Activated naive CD4-positive, alpha-beta T cell treated with anti-CD3 and anti-CD28 coated beads for 36 hours (primary cell): ENCODE measurements at regions not wholly inside any gene's neighbourhood (a gene's known extent, or its start where the extent isn't known, plus 50 kb on each side); places are given as distances from the start of the nearest gene placed in this dataset.
"Not testable (repeated sequence)": the region's sequence is repeated elsewhere in the genome, so short reads cannot be mapped to it uniquely, and the experiment has no call there.

ENCODE experiments used
- CTCF ChIA-PET: fragments of 350-600 bp; sonication (Branson Sonifier 250); formaldehyde crosslinking; loops from one replicate; lab custom pipeline; 2021; ENCODE audit warnings: antibody characterized with exemption; lab: Charles Lee
- DNase-seq: peaks from one replicate; pipeline ENCODE4 v3.0.0-alpha.2; 2020
- H3K27ac Mint-ChIP-seq: one replicate; pipeline ENCODE4 v1.8.0; 2021; ENCODE audit warnings: mild to moderate bottlenecking, mixed read lengths
- H3K27me3 Mint-ChIP-seq: one replicate; pipeline ENCODE4 v1.8.0; 2021; ENCODE audit warnings: low read depth, mixed read lengths
- H3K36me3 Mint-ChIP-seq: one replicate; pipeline ENCODE4 v1.8.0; 2021; ENCODE audit warnings: low read depth, mixed read lengths
- H3K4me1 Mint-ChIP-seq: one replicate; pipeline ENCODE4 v1.8.0; 2021; ENCODE audit warnings: low read depth, mixed read lengths
- H3K4me3 Mint-ChIP-seq: one replicate; pipeline ENCODE4 v1.8.0; 2021; ENCODE audit warnings: mild to moderate bottlenecking, moderate library complexity, mixed read lengths
- H3K9me3 Mint-ChIP-seq: one replicate; pipeline ENCODE4 v1.8.0; 2021; ENCODE audit warnings: mixed read lengths
- intact Hi-C: fragments of 100-400 bp; cut with micrococcal nuclease; formaldehyde crosslinking; loops from one replicate; pipeline ENCODE4 v1.15.1; 2023

- no peaks in the 10 kb centered on the region for H3K36me3 Mint-ChIP-seq
Measured at GRCh38 chr9:85445887-85446286, 295.9 kb downstream of the AGTPBP1 start.

GRCh38 chr9:85444243-85444642 is 297.5 kb downstream of the AGTPBP1 start:
- CTCF ChIA-PET, result no interaction called here

More at GRCh38 chr9:85445887-85446286, 295.9 kb downstream of the AGTPBP1 start:
- H3K4me3 Mint-ChIP-seq, result no peak overlapping the region
- no peak overlapping the region for H3K27ac Mint-ChIP-seq
- intact Hi-C loops, result no loop called here
- H3K9me3 Mint-ChIP-seq, result peaks cover 10% of the 10 kb centered on the region
- no peaks in the 10 kb centered on the region for H3K4me1 Mint-ChIP-seq
- CTCF ChIA-PET, result interaction anchor here (1.0 kb wide), 1 partner anchor 20 kb away, joined by 4 read pairs; no protein-coding TSS in a partner anchor
- no peaks in the 10 kb centered on the region for H3K27me3 Mint-ChIP-seq
- no peak for DNase-seq

GRCh38 chr9:85443190-85443598 is 298.6 kb downstream of the AGTPBP1 start:
- intact Hi-C loops, result no loop called here
- no peak overlapping the region for H3K4me3 Mint-ChIP-seq
- H3K27ac Mint-ChIP-seq, result no peak overlapping the region
- H3K36me3 Mint-ChIP-seq, result no peaks in the 10 kb centered on the region
- CTCF ChIA-PET, result no interaction called here
- no peaks in the 10 kb centered on the region for H3K4me1 Mint-ChIP-seq
- no peak for DNase-seq
- no peaks in the 10 kb centered on the region for H3K27me3 Mint-ChIP-seq
- H3K9me3 Mint-ChIP-seq, result peaks cover 14% of the 10 kb centered on the region

More at GRCh38 chr9:85444243-85444642, 297.5 kb downstream of the AGTPBP1 start:
- no peaks in the 10 kb centered on the region for H3K4me1 Mint-ChIP-seq
- no peak overlapping the region for H3K4me3 Mint-ChIP-seq
- intact Hi-C loops, result no loop called here
- H3K9me3 Mint-ChIP-seq, result peaks cover 10% of the 10 kb centered on the region
- no peak for DNase-seq
- no peaks in the 10 kb centered on the region for H3K27me3 Mint-ChIP-seq
- no peaks in the 10 kb centered on the region for H3K36me3 Mint-ChIP-seq
- H3K27ac Mint-ChIP-seq, result no peak overlapping the region

- CTCF ChIA-PET, result no interaction called here
- intact Hi-C loops, result no loop called here
- no peak for DNase-seq
- Mint-ChIP-seq H3K36me3 (no peaks in the 10 kb centered on the region), H3K4me1 (no peaks in the 10 kb centered on the region), H3K9me3 (peaks cover 4% of the 10 kb centered on the region), H3K27ac (no peak overlapping the region), H3K4me3 (no peak overlapping the region), H3K27me3 (no peaks in the 10 kb centered on the region)
Measured at GRCh38 chr9:85439791-85440190, 302.0 kb downstream of the AGTPBP1 start.

- not testable (repeated sequence) for H3K9me3 Mint-ChIP-seq, H3K27me3 Mint-ChIP-seq
- CTCF ChIA-PET, result interaction anchor here (1.1 kb wide), 1 partner anchor 8 kb away, joined by 3 read pairs; no protein-coding TSS in a partner anchor
Measured at GRCh38 chr9:85433956-85434355, 307.8 kb downstream of the AGTPBP1 start.

GRCh38 chr9:85433551-85433950 is 308.2 kb downstream of the AGTPBP1 start:
- DNase-seq, intact Hi-C loops: not testable (repeated sequence)

More at GRCh38 chr9:85433956-85434355, 307.8 kb downstream of the AGTPBP1 start:
- H3K27ac Mint-ChIP-seq, DNase-seq, H3K4me1 Mint-ChIP-seq, intact Hi-C loops, H3K4me3 Mint-ChIP-seq, H3K36me3 Mint-ChIP-seq: not testable (repeated sequence)

GRCh38 chr9:85433046-85433445 is 308.7 kb downstream of the AGTPBP1 start:
- intact Hi-C loops, result no loop called here
- Mint-ChIP-seq H3K27me3 (peaks cover 8% of the 10 kb centered on the region), H3K27ac (no peak overlapping the region), H3K36me3 (no peaks in the 10 kb centered on the region), H3K4me3 (no peak overlapping the region), H3K4me1 (no peaks in the 10 kb centered on the region), H3K9me3 (no peaks in the 10 kb centered on the region)
- CTCF ChIA-PET, result interaction anchor here (1.1 kb wide), 1 partner anchor 8 kb away, joined by 3 read pairs; no protein-coding TSS in a partner anchor
- DNase-seq, result no peak

More at GRCh38 chr9:85433551-85433950, 308.2 kb downstream of the AGTPBP1 start:
- CTCF ChIA-PET, result interaction anchor here (1.1 kb wide), 1 partner anchor 8 kb away, joined by 3 read pairs; no protein-coding TSS in a partner anchor
- not testable (repeated sequence) for H3K36me3 Mint-ChIP-seq, H3K27ac Mint-ChIP-seq, H3K27me3 Mint-ChIP-seq, H3K9me3 Mint-ChIP-seq, H3K4me3 Mint-ChIP-seq, H3K4me1 Mint-ChIP-seq

GRCh38 chr9:85432599-85432998 is 309.2 kb downstream of the AGTPBP1 start:
- Mint-ChIP-seq H3K27ac (no peak overlapping the region), H3K27me3 (peaks cover 8% of the 10 kb centered on the region), H3K36me3 (no peaks in the 10 kb centered on the region), H3K4me1 (no peaks in the 10 kb centered on the region), H3K4me3 (no peak overlapping the region), H3K9me3 (no peaks in the 10 kb centered on the region)
- CTCF ChIA-PET, result no interaction called here
- DNase-seq, result no peak
- intact Hi-C loops, result no loop called here

GRCh38 chr9:85431339-85432102 is 310.2 kb downstream of the AGTPBP1 start:
- Mint-ChIP-seq H3K27me3 (peaks cover 8% of the 10 kb centered on the region), H3K4me1 (no peaks in the 10 kb centered on the region), H3K36me3 (no peaks in the 10 kb centered on the region), H3K4me3 (no peak overlapping the region), H3K9me3 (no peaks in the 10 kb centered on the region), H3K27ac (no peak overlapping the region)
- intact Hi-C loops, result no loop called here
- CTCF ChIA-PET, result interaction anchor here (0.6 kb wide), 1 partner anchor 801 kb away, joined by 3 read pairs; no protein-coding TSS in a partner anchor
- DNase-seq, result no peak

GRCh38 chr9:85430659-85431338 is 311.0 kb downstream of the AGTPBP1 start:
- Mint-ChIP-seq H3K27me3 (peaks cover 12% of the 10 kb centered on the region), H3K9me3 (no peaks in the 10 kb centered on the region), H3K27ac (no peak overlapping the region), H3K4me3 (no peak overlapping the region), H3K4me1 (no peaks in the 10 kb centered on the region), H3K36me3 (no peaks in the 10 kb centered on the region)
- CTCF ChIA-PET, result interaction anchor here (0.6 kb wide), 1 partner anchor 801 kb away, joined by 3 read pairs; no protein-coding TSS in a partner anchor
- intact Hi-C loops, result no loop called here
- no peak for DNase-seq

- H3K27me3 Mint-ChIP-seq, result peaks cover 20% of the 10 kb centered on the region
- intact Hi-C loops, result loop anchor here (10.0 kb wide), 1 partner anchor 733 kb away; no protein-coding TSS in a partner anchor
- DNase-seq, result no peak
- no peaks in the 10 kb centered on the region for H3K4me1 Mint-ChIP-seq
- H3K36me3 Mint-ChIP-seq, result no peaks in the 10 kb centered on the region
- no peak overlapping the region for H3K27ac Mint-ChIP-seq
- CTCF ChIA-PET, result interaction anchor here (0.7 to 1.5 kb wide), 3 partner anchors 67 to 993 kb away, joined by 3 to 4 read pairs (median 3); no protein-coding TSS in a partner anchor
- H3K9me3 Mint-ChIP-seq, result no peaks in the 10 kb centered on the region
- H3K4me3 Mint-ChIP-seq, result no peak overlapping the region
Measured at GRCh38 chr9:85428230-85428629, 313.5 kb downstream of the AGTPBP1 start.

- Mint-ChIP-seq H3K27ac (no peak overlapping the region), H3K9me3 (no peaks in the 10 kb centered on the region), H3K4me1 (no peaks in the 10 kb centered on the region), H3K27me3 (peaks cover 19% of the 10 kb centered on the region), H3K4me3 (no peak overlapping the region), H3K36me3 (no peaks in the 10 kb centered on the region)
- intact Hi-C loops, result loop anchor here (10.0 kb wide), 1 partner anchor 733 kb away; no protein-coding TSS in a partner anchor
- no peak for DNase-seq
- CTCF ChIA-PET, result interaction anchor here (0.7 to 1.5 kb wide), 3 partner anchors 67 to 993 kb away, joined by 3 to 4 read pairs (median 3); no protein-coding TSS in a partner anchor
Measured at GRCh38 chr9:85427772-85428171, 314.0 kb downstream of the AGTPBP1 start.
